HepG2 (cell line): ENCODE measurements at regions not wholly inside any gene's neighbourhood (a gene's known extent, or its start where the extent isn't known, plus 50 kb on each side); places are given as distances from the start of the nearest gene placed in this dataset.

Source experiments
- ARNT ChIP-seq: fragments of 450-650 bp; IDR thresholded peaks from 2 replicates; pipeline ENCODE4 v1.6.1; 2017
- BCLAF1 ChIP-seq: fragments of 450-650 bp; IDR thresholded peaks from 2 replicates; pipeline ENCODE4 v1.6.1; 2017; ENCODE audit warnings: mild to moderate bottlenecking
- BRD4 ChIP-seq: sonication (generic); formaldehyde crosslinking; IDR thresholded peaks from 2 replicates; pipeline ENCODE4 v1.4.0; 2020; ENCODE audit warnings: missing genetic modification reagents
- CREBL2 ChIP-seq: sonication (generic); formaldehyde crosslinking; IDR thresholded peaks from 2 replicates; pipeline ENCODE4 v1.8.1; 2023; ENCODE audit warnings: missing genetic modification reagents, mild to moderate bottlenecking, borderline replicate concordance
- ELF1 ChIP-seq: sonication (generic); formaldehyde crosslinking; IDR thresholded peaks from 2 replicates; pipeline ENCODE4 v1.4.0; 2020; ENCODE audit warnings: missing genetic modification reagents
- FOXJ3 ChIP-seq: sonication (generic); formaldehyde crosslinking; IDR thresholded peaks from 2 replicates; pipeline ENCODE4 v1.4.0; 2020; ENCODE audit warnings: missing genetic modification reagents, mild to moderate bottlenecking, borderline replicate concordance
- MYC ChIP-seq: sonication (generic); formaldehyde crosslinking; IDR thresholded peaks from 2 replicates; pipeline ENCODE4 v1.9.0; 2021; ENCODE audit warnings: missing genetic modification reagents, borderline replicate concordance
- PRDM10 ChIP-seq: sonication (generic); formaldehyde crosslinking; IDR thresholded peaks from 2 replicates; pipeline ENCODE4 v1.4.0; 2020; ENCODE audit warnings: low read depth, missing genetic modification reagents
- SIN3A ChIP-seq: IDR thresholded peaks from 2 replicates; pipeline ENCODE4 v1.6.1; 2011; ENCODE audit warnings: low read depth, mild to moderate bottlenecking, control low read depth, low read length, borderline replicate concordance
- SOX5 ChIP-seq: IDR thresholded peaks from 2 replicates; pipeline ENCODE4 v1.6.1; 2016; ENCODE audit warnings: borderline replicate concordance
- USF2 ChIP-seq, 2 experiments: sonication (generic) in 1 of 2; formaldehyde crosslinking in 1 of 2; IDR thresholded peaks; 2 replicates each; pipeline versions ENCODE4 v1.5.1 to v1.6.1; 2011 to 2020; ENCODE audit warnings: borderline replicate concordance in 1 of 2, low read depth in 1 of 2, low read length in 1 of 2, mild to moderate bottlenecking in 1 of 2, missing genetic modification reagents in 1 of 2, moderate library complexity in 1 of 2
- ZNF589 ChIP-seq: sonication (generic); formaldehyde crosslinking; conservative IDR thresholded peaks from 2 replicates; pipeline ENCODE4 v1.8.0; 2022; ENCODE audit warnings: mild to moderate bottlenecking, moderate library complexity, missing genetic modification reagents
- ZNF816 ChIP-seq: sonication (generic); formaldehyde crosslinking; IDR thresholded peaks from 2 replicates; pipeline ENCODE4 v1.8.0; 2022; ENCODE audit warnings: missing genetic modification reagents, mild to moderate bottlenecking, borderline replicate concordance

GRCh38 chr10:130726996-130727725 lies 584.4 kb downstream of the TCERG1L start:
- no peak for TF ChIP-seq SIN3A
- no peak for TF ChIP-seq MYC
- TF ChIP-seq USF2 (IDR thresholded peaks at IDR 0.05; ENCODE audit: low read depth, low read length) = no peak
- no peak for TF ChIP-seq USF2 (CRISPR knock-in tag; IDR thresholded peaks at IDR 0.05; ENCODE audit: borderline replicate concordance)
- no peak for TF ChIP-seq ARNT
- no peak for TF ChIP-seq BRD4
- no peak for TF ChIP-seq SOX5 (CRISPR knock-in tag)
- TF ChIP-seq ELF1 = no peak
- no peak for TF ChIP-seq CREBL2 (CRISPR knock-in tag)
- TF ChIP-seq FOXJ3 (CRISPR knock-in tag) = no peak
- no peak for TF ChIP-seq ZNF589 (CRISPR knock-in tag)
- TF ChIP-seq ZNF816 (CRISPR knock-in tag) = no peak
- TF ChIP-seq BCLAF1 = no peak
- no peak for TF ChIP-seq PRDM10 (CRISPR knock-in tag)
